ENCODE measurements at regions not wholly inside any gene's neighbourhood (a gene's known extent, or its start where the extent isn't known, plus 50 kb on each side); places are given as distances from the start of the nearest gene placed in this dataset.

DNA sequence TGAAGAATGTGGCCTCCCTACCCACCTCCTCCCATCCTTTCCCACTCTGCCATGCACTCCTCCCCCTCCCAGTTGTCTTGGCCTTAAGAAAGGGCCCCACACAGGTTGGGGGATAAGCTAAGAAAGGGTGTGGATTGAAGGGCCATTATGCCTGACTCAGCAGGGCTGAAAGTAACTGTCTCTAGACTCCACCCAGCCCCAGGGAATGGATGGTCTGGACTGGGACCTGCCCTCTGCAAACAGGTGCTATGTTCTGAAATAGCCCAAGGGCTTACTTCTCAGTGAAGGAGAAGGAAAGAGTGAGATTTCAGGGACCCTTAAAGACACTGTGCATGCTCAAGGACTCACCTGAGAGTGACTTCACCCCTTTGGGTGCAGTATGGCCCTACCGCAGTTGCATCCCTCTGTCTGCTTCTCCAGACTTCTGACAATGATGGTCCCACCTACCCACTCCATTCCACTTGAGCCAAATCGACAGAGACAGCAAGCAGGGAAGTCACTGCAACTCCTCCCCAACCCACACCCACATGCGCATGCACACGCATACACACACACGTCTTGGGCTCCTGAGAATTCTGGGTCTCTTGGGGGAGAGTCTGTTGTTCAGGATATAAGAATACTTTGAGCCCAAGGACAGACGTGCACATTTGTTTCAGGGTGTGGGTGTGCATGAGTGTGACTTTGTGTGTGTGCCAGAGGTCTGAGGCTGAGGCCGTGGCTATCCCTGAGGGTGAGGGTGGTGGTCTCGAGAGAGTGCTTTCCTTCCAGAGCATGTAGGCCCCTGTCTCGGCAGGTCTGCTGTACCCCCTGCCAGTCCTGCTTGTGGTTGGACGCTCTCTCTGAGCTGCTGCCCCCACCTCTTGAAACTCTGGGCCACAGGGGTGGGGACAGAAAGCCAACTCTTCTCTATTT lies 231.9 kb downstream of the PTPRU start:
- Histone ChIP-seq H3K27me3 (no peaks in the 10 kb centered on the region), H3K27ac (no peak overlapping the region), H3K36me3 (no peaks in the 10 kb centered on the region), H3K9me3 (peaks cover 8 to 23% of the 10 kb centered on the region in 2 donors), H3K4me3 (no peak overlapping the region), H3K4me1 (no peaks in the 10 kb centered on the region)
- intact Hi-C loops (cut with DNase I; ENCODE audit: low total_unique reads) = no loop called here
- TF ChIP-seq, protein P1, sequence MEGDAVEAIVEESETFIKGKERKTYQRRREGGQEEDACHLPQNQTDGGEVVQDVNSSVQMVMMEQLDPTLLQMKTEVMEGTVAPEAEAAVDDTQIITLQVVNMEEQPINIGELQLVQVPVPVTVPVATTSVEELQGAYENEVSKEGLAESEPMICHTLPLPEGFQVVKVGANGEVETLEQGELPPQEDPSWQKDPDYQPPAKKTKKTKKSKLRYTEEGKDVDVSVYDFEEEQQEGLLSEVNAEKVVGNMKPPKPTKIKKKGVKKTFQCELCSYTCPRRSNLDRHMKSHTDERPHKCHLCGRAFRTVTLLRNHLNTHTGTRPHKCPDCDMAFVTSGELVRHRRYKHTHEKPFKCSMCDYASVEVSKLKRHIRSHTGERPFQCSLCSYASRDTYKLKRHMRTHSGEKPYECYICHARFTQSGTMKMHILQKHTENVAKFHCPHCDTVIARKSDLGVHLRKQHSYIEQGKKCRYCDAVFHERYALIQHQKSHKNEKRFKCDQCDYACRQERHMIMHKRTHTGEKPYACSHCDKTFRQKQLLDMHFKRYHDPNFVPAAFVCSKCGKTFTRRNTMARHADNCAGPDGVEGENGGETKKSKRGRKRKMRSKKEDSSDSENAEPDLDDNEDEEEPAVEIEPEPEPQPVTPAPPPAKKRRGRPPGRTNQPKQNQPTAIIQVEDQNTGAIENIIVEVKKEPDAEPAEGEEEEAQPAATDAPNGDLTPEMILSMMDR (IDR thresholded peaks at IDR 0.05) = no peak
- TF ChIP-seq POLR2AphosphoS5 (IDR thresholded peaks at IDR 0.05) (no peak), POLR2A (IDR thresholded peaks at IDR 0.05) (no peak)
- no peak for DNase-seq (ENCODE audit: low spot score in 2 of 2)

DNA sequence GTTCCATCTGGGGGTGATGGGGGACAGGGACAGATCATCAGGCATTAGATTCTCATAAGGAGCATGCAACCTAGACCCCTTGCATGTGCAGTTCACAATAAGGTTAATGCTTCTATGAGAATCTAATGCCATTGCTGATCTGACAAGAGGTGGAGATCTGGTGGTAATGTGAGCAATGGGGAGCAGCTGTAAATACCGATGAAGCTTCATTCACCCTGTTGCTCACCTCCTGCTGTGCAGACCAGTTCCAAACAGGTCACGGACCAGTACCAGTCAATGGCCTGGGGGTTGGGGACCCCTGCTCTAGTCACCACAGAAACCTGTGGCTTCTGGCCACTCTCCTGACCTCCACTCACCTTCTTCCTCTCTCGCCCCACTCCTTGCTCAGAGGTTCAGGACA lies 229.9 kb downstream of the PTPRU start:
- Histone ChIP-seq H3K27ac (no peak overlapping the region), H3K4me3 (no peak overlapping the region), H3K27me3 (no peaks in the 10 kb centered on the region), H3K9me3 (peaks cover 8 to 23% of the 10 kb centered on the region in 2 donors), H3K36me3 (no peaks in the 10 kb centered on the region), H3K4me1 (no peaks in the 10 kb centered on the region)
- TF ChIP-seq POLR2AphosphoS5 (IDR thresholded peaks at IDR 0.05) (no peak), POLR2A (IDR thresholded peaks at IDR 0.05) (no peak)
- TF ChIP-seq, protein P1 (IDR thresholded peaks at IDR 0.05) = no peak
- peak in 1 of 2 donors; percentile 24 for DNase-seq (ENCODE audit: low spot score in 2 of 2)
- intact Hi-C loops (cut with DNase I; ENCODE audit: low total_unique reads) = no loop called here

DNA sequence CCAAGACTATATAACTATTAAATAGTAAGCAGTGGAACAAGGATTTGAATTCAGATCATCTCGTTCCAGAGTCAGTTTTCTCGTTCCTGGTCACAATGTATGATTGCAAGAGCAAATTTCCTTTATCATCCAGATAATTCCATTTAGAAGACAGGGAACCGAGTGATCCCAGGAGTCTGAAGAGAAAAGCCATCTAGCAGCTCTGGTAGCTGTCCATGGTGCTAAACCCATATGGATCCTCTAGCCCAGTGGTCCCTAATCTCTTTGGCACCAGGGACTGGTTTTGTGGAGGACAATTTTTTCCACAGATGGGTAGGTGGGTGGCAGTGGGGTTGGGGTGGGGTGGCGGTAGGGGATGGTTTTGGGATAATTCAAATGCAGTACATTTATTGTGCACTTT lies 229.4 kb downstream of the PTPRU start:
- Histone ChIP-seq H3K4me1 (no peaks in the 10 kb centered on the region), H3K27ac (no peak overlapping the region), H3K4me3 (no peak overlapping the region), H3K36me3 (no peaks in the 10 kb centered on the region), H3K9me3 (peaks cover 8 to 23% of the 10 kb centered on the region in 2 donors), H3K27me3 (no peaks in the 10 kb centered on the region)
- DNase-seq (ENCODE audit: low spot score in 2 of 2) = peak in 1 of 2 donors; percentile 2
- no peak for TF ChIP-seq POLR2A (IDR thresholded peaks at IDR 0.05)
- intact Hi-C loops (cut with DNase I; ENCODE audit: low total_unique reads) = no loop called here

DNA sequence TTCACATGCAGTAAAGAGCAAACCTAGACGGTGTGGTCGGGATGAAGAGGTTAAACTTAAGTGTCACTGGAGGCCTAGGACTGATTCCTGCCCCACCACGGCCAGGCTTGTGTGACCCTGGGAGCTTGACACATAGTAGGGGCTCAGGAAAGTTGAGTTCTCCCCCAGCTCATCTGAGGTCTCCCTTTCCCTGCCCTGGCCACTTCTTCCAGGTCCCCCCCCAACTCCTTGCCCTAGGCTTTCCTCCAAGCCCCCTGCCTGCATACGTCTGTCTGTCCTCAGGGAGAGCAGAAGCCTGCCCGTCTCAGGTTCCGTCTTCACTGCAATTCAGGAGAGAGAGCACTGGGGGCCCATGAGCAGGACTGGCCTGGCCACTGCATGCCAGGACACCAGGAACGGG lies 225.8 kb downstream of the PTPRU start:
- Histone ChIP-seq H3K4me1 (no peaks in the 10 kb centered on the region), H3K27me3 (peaks cover 0 to 4% of the 10 kb centered on the region in 2 donors), H3K27ac (no peak overlapping the region), H3K4me3 (no peak overlapping the region), H3K36me3 (no peaks in the 10 kb centered on the region), H3K9me3 (peaks cover 8 to 23% of the 10 kb centered on the region in 2 donors)
- no peak for TF ChIP-seq POLR2AphosphoS5 (IDR thresholded peaks at IDR 0.05)
- TF ChIP-seq, protein P1 (IDR thresholded peaks at IDR 0.05) = no peak
- no peak for TF ChIP-seq POLR2A (IDR thresholded peaks at IDR 0.05)
- intact Hi-C loops (cut with DNase I; ENCODE audit: low total_unique reads) = no loop called here
- DNase-seq (ENCODE audit: low spot score in 2 of 2) = peak in 1 of 2 donors; percentile 34

DNA sequence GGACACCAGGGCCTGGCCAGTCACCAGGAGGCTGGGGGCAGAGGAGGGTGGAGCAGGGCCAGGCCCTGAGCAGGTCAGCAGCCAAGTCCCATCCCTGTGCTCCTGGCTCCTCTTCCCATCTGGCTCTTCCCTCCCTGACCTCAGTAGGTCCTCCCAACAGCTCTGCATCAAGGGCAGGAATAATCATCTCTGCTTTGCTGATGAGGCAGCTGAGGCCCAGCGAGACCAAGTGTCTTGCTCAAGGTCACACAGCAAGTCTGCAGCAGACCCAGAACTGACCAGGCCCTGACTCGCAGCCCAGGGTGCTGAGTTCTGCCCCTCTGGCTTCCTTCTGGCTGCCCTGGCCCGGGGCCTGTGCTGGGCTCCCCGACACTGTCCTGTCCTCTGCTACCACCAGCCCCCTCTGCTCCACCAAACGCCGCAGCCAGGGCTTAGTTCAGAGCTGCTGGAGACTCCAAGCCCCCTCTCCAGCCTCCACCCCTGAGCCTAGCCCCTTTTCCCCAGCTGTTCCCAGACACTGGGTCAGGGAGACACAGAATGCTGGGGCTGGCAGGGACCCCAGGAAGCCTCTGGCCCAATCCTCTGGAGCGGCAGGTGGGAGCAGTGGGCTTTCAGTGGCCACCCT lies 224.9 kb downstream of the PTPRU start:
- no peak overlapping the region for H3K27ac ChIP-seq
- no peaks in the 10 kb centered on the region for H3K4me1 ChIP-seq
- no peaks in the 10 kb centered on the region for H3K36me3 ChIP-seq
- no peak overlapping the region for H3K4me3 ChIP-seq
- DNase-seq (ENCODE audit: low spot score in 2 of 2) = peak in 1 of 2 donors; percentile 43
- H3K27me3 ChIP-seq = peaks cover 0 to 4% of the 10 kb centered on the region in 2 donors
- intact Hi-C loops (cut with DNase I; ENCODE audit: low total_unique reads) = no loop called here
- TF ChIP-seq POLR2A (IDR thresholded peaks at IDR 0.05) (no peak), POLR2AphosphoS5 (IDR thresholded peaks at IDR 0.05) (no peak)
- TF ChIP-seq, protein P1 (IDR thresholded peaks at IDR 0.05) = no peak
- H3K9me3 ChIP-seq = peaks cover 8 to 20% of the 10 kb centered on the region in 2 donors
